Forelimb muscle (tissue), 1 donor: ENCODE measurements at regions not wholly inside any gene's neighbourhood (a gene's known extent, or its start where the extent isn't known, plus 50 kb on each side); places are given as distances from the start of the nearest gene placed in this dataset.
"Not testable (repeated sequence)": the region's sequence is repeated elsewhere in the genome, so short reads cannot be mapped to it uniquely, and the experiment has no call there.

ENCODE experiments used
- DNase-seq: peaks from one replicate; pipeline ENCODE4 v3.0.0-alpha.2; 2013; ENCODE audit warnings: low read depth

DNA sequence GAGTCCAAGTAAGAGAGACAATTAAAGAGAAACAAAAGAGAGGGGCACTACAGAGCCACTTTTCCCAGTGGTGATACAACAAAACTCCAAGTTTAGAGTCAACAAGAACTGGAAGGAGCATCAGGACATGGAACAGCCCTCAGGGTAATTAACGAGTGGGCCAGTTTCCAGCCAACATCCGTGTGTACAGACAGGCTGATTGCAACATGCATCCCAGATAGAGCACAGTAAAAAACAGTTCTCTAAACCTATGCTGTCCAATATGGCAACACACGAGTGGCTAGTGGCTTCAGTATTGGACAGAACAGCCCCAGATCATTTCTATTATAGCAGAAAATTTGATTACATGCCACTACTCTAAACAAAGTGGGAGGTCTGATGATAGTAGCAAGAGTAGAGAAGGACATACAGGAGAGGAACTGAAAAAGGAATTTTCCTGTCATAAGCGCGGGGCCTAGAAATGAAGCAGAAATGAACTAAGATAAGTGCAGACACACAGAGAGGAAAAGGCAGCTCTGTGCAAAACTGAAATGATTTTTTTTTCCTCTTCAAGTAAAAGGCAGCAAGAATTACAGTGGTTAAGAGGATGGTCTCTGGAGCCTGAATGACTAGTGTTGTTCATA, 175.6 kb upstream of the CCNG1 start:
- DNase-seq: no peak

DNA sequence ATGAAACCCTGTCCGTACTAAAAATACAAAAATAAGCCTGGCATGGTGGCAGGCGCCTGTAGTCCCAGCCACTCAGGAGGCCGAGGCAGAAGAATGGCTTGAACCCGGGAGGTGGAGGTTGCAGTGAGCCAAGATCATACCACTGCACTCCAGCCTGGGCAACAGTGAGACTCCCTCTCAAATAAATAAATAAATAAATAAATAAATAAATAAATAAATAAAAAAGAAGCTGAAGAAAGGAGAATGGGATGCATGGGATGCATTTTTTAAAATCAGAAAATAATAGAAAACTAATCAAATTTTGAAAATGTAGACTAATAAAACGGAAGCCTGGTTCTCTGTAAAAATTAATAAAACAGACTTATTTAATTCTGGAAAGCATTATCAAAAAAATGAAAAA, 171.1 kb upstream of the CCNG1 start:
- not testable (repeated sequence) for DNase-seq

- no peak for DNase-seq
Observed at GRCh38 chr5:163269624-163270023, 167.8 kb upstream of the CCNG1 start.

GRCh38 chr5:163276466-163276865, 160.9 kb upstream of the CCNG1 start:
- DNase-seq: peak; percentile 5

- not testable (repeated sequence) for DNase-seq
Observed at GRCh38 chr5:163280897-163281296, 156.5 kb upstream of the CCNG1 start.

DNA sequence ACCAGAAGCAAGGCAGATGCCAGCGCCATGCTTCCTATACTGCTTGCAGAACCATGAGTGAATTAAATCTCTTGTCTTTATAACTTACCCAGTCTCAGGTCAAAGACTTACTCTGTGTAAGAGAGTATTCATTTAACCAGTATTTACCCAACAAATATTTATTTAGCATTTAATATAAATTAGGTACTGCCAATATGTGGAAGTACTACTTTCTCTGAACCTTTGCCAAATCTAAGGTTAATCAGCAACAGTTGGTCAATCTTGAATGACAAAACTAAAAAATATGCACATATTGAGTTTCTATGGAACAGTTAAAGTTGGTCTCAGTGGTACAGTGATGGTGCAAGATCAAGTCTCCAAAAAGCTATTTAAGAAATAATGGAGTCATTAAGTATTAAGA, 155.9 kb upstream of the CCNG1 start:
- no peak for DNase-seq

GRCh38 chr5:163293836-163294235, 143.6 kb upstream of the CCNG1 start:
- no peak for DNase-seq

DNA sequence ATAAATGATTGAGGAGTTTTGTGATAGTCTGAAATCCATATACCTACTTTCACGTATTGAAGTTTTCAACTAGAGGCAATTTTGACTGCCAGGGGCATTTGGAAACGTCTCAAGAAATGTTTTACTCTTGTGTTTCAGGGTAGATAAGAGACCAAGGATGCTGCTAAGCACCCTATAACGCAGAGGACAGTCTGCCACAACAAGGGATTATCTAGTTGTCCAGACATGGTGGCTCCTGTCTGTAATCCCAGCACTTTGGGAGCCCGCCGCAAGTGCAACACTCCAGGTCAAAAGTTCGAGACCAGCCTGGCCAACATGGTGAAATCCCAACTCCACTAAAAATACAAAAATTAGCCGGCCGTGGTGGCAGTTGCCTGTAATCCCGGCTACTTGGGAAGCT, 133.7 kb upstream of the CCNG1 start:
- DNase-seq: no peak

GRCh38 chr5:163305655-163306054, 131.7 kb upstream of the CCNG1 start:
- DNase-seq: no peak

- no peak for DNase-seq
Observed at GRCh38 chr5:163306421-163306820, 131.0 kb upstream of the CCNG1 start.

- no peak for DNase-seq
Observed at GRCh38 chr5:163309914-163310313, 127.5 kb upstream of the CCNG1 start.

DNA sequence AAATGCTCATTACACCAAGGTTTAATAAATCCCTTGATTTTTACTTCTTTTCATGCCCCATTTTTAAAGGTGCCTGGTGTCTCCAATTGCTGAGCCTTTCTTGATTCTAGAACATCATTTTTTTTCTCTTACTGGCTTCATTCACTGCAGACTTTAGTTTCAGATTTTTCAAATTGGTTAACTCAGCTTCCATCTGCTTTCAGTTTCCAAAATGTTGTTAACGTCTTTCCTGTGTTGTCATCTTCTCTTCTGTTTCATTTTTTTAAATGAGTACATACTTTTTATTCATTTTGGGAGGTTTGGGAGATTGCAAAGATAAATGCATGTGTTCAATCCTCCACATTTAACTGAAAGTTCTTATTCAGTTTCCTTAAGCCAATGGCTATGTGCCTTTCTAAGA, 126.4 kb upstream of the CCNG1 start:
- no peak for DNase-seq

- no peak for DNase-seq
Observed at GRCh38 chr5:163312598-163312997, 124.8 kb upstream of the CCNG1 start.

DNA sequence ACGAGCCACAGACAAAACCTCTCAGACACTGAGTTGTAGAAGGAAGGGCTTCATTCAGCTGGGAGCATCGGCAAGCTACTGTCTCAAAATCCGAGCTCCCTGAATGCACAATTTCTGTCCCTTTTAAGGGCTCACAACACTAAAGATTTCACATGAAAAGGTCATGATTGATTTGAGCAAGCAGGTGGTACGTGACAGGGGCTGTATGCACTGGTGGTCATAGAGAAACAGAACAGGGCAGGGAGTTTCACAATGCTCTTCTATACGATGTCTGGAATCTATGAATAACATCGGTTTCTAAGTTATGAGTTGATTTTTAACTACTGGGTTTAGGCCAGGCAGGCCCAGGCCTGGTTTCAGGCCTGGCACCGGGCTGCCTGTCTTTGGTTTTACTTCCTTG, 124.3 kb upstream of the CCNG1 start:
- not testable (repeated sequence) for DNase-seq

- DNase-seq: not testable (repeated sequence)
Observed at GRCh38 chr5:163316374-163316773, 121.0 kb upstream of the CCNG1 start.

GRCh38 chr5:163318707-163319106, 118.7 kb upstream of the CCNG1 start:
- no peak for DNase-seq

DNA sequence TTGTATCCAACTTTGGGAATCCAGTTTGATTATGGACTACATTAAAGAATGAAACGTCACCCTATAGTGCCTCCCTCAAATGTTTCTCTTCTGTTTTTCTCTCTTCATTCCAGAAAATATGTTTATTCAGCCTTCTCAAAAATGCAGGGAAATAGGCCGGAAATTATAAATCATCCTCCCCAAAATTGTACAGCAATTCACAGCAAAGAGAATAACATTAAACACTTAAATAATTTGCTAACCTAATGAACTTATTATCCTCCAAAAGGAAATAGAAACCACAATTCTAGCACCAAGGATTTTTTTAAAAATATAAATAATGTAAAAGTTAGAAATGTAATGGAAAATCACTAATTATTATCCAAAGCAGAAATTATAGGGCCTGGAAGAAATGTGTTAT, 115.9 kb upstream of the CCNG1 start:
- DNase-seq: no peak

GRCh38 chr5:163330723-163331668, 106.4 kb upstream of the CCNG1 start:
- no peak for DNase-seq

- DNase-seq: not testable (repeated sequence)
Observed at GRCh38 chr5:163336074-163336473, 101.3 kb upstream of the CCNG1 start.

- no peak for DNase-seq
Observed at GRCh38 chr5:163339148-163339547, 98.2 kb upstream of the CCNG1 start.

- DNase-seq: not testable (repeated sequence)
Observed at GRCh38 chr5:163340378-163340777, 97.0 kb upstream of the CCNG1 start.

DNA sequence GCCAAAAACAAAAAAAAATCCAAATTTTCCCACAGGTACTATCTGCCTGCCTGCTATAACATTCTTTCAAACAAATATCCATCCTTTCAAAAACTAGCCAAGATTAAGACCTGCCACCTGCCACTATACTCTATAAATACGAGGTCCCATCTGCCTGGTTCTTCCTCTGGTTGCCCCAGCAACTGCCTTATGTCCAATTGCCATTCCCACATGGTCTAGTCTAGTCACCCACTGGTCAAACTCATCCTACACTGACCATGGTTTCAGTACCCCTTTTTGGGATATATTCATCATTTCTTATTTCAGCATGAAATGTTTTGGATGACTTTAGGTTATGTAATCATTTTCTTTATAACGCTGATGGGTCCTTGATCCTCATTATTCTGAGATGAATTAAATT, 95.1 kb upstream of the CCNG1 start:
- no peak for DNase-seq

DNA sequence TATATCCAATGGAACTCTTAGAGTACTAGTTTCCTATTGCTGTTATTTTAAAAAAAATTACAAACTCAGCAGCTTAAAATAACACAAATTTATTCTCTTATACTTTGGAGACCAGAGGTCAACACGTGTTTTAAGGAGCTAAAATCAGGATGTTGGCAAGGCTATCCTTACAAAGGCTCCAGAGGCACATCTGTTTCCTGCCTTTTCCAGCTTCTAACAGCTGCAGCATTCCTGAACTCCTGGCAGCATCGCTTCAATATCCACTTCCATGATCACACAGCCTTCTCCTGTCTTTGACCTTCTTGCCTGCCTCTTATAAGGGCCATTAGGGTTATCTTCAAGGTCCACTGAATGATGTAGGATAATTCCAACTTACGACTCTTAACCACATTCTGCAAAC, 92.2 kb upstream of the CCNG1 start:
- no peak for DNase-seq
